ENCODE measurements at regions not wholly inside any gene's neighbourhood (a gene's known extent, or its start where the extent isn't known, plus 50 kb on each side); places are given as distances from the start of the nearest gene placed in this dataset.

DNA sequence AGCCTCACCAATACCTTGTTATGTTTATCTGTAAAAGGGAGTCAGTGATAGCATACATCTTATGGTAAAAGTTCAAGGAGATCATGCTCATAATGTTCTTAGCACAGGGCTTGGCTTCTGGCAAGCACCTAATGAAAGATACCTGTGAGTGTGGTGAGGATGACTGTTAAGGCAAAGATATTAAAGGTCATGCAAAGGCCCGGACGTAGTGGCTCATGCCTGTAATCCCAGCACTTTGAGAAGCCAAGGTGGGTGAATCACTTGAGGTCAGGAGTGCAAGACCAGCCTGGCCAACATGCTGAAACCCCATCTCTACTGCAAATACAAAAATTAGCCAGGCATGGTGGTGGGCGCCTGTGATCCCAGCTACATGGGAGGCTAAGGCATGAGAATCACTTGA is 425.9 kb upstream of the TBX3 start:
- no peaks in the 10 kb centered on the region for H3K4me1 Mint-ChIP-seq
- Histone ChIP-seq H4K20me1 (ENCODE audit: insufficient read depth, low read length) (no peaks in the 10 kb centered on the region), H3K9me3 (replicated peaks in 1 of 2; ENCODE audit: control insufficient read depth in 1 of 2, insufficient read depth in 1 of 2, low read length in 2 of 2) (no peaks in the 10 kb centered on the region), H3K27ac (ENCODE audit: low read depth in 1 of 2, low read length in 2 of 2) (no peak overlapping the region), H2AFZ (ENCODE audit: insufficient read depth, low read depth, low read length, poor library complexity, severe bottlenecking) (no peak overlapping the region), H3K4me1 (ENCODE audit: control insufficient read depth in 1 of 2, insufficient read depth in 2 of 2, low read length in 2 of 2) (no peaks in the 10 kb centered on the region), H3K27me3 (ENCODE audit: control insufficient read depth in 2 of 2, insufficient read depth in 2 of 2, low read length in 2 of 2) (no peaks in the 10 kb centered on the region), H3K79me2 (ENCODE audit: insufficient read depth, low read length) (no peaks in the 10 kb centered on the region), H3K4me2 (replicated peaks; ENCODE audit: extremely low read depth, low read length, poor library complexity, severe bottlenecking) (no peak overlapping the region), H3K36me3 (replicated peaks in 1 of 2; ENCODE audit: control insufficient read depth in 1 of 2, insufficient read depth in 2 of 2, low read length in 2 of 2) (no peaks in the 10 kb centered on the region), H3K9ac (ENCODE audit: insufficient read depth, low read length, poor library complexity, severe bottlenecking) (no peak overlapping the region), H3K4me3 (replicated peaks in 1 of 3; ENCODE audit: low read depth in 2 of 3, low read length in 3 of 3) (no peak overlapping the region)
- WGBS (ENCODE audit: insufficient coverage): 92% methylated on average over 3 of the region's 3 CpGs
- H3K27me3 Mint-ChIP-seq (ENCODE audit: low read depth in 3 of 3): peaks cover 0 to 1% (median 0%) of the 10 kb centered on the region in 3 donors
- no peak overlapping the region for H3K4me3 Mint-ChIP-seq
- no peak overlapping the region for H3K27ac Mint-ChIP-seq
- H3K36me3 Mint-ChIP-seq: no peaks in the 10 kb centered on the region
- intact Hi-C loops (cut with micrococcal nuclease): no loop called here
- DNase-seq: no peak
- TF ChIP-seq, protein P1, sequence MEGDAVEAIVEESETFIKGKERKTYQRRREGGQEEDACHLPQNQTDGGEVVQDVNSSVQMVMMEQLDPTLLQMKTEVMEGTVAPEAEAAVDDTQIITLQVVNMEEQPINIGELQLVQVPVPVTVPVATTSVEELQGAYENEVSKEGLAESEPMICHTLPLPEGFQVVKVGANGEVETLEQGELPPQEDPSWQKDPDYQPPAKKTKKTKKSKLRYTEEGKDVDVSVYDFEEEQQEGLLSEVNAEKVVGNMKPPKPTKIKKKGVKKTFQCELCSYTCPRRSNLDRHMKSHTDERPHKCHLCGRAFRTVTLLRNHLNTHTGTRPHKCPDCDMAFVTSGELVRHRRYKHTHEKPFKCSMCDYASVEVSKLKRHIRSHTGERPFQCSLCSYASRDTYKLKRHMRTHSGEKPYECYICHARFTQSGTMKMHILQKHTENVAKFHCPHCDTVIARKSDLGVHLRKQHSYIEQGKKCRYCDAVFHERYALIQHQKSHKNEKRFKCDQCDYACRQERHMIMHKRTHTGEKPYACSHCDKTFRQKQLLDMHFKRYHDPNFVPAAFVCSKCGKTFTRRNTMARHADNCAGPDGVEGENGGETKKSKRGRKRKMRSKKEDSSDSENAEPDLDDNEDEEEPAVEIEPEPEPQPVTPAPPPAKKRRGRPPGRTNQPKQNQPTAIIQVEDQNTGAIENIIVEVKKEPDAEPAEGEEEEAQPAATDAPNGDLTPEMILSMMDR (IDR thresholded peaks at IDR 0.05): no peak
- H3K9me3 Mint-ChIP-seq: peaks cover 0 to 6% (median 0%) of the 10 kb centered on the region in 7 donors

DNA sequence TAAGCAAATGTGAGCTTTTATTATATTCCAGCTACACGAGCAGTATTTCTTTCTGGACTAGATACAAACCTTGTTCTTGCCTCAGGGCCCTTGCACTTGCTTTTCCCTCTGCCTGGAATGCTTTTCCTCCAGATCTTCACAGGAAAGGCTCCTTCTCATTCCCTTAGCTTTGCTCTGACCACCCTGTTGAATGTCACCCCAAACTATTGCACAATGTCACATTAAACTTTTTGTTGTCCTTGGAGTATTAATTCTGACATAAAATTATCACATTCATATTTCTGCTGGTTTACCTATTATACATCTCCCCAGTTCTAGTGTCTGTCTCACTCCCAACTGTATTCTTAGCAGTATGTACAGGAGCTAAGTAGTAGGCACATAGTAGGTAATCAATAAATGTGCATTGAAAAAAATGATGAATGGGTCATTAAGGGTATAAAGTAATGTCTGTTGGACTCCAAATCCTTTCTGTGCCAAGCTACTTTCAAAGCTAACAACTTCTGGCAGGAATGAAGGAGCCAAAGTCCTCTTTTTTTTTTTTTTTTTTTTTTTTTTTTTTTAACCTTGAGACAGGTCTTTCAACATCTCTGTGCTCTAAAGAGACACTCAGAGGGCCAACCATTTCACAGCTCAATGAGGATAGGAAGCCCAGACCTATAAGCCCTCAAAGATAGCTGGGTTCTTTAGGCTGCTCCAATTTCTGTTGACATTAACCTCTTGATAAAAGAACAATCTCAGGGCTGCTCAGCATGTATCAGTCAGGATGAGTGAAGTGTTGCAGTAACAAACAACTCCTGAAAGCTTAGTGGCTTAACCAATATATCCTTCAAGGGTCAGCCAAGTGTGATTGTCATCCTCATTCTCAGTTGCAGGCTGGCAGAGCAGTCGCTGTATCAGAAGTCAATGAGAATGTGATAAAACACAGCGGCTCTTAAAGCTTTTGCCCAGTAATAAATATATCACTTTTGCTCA is 424.4 kb upstream of the TBX3 start:
- peaks cover 3 to 6% (median 4%) of the 10 kb centered on the region in 3 donors for H3K27me3 Mint-ChIP-seq (ENCODE audit: low read depth in 3 of 3)
- no CpG with 5 or more reads among the region's 3 CpGs for WGBS (ENCODE audit: insufficient coverage)
- no peaks in the 10 kb centered on the region for H3K9me3 ChIP-seq (replicated peaks in 1 of 2; ENCODE audit: control insufficient read depth in 1 of 2, insufficient read depth in 1 of 2, low read length in 2 of 2)
- H3K27ac ChIP-seq (ENCODE audit: low read depth in 1 of 2, low read length in 2 of 2): no peak overlapping the region
- no peak overlapping the region for H3K4me3 ChIP-seq (replicated peaks in 1 of 3; ENCODE audit: low read depth in 2 of 3, low read length in 3 of 3)
- H2AFZ ChIP-seq (ENCODE audit: insufficient read depth, low read depth, low read length, poor library complexity, severe bottlenecking): no peak overlapping the region
- no peaks in the 10 kb centered on the region for H3K4me1 ChIP-seq (ENCODE audit: control insufficient read depth in 1 of 2, insufficient read depth in 2 of 2, low read length in 2 of 2)
- no peak overlapping the region for H3K27ac Mint-ChIP-seq
- TF ChIP-seq, protein P1 (IDR thresholded peaks at IDR 0.05): no peak
- peaks cover 0 to 7% (median 1%) of the 10 kb centered on the region in 7 donors for H3K9me3 Mint-ChIP-seq
- no peak overlapping the region for H3K4me2 ChIP-seq (replicated peaks; ENCODE audit: extremely low read depth, low read length, poor library complexity, severe bottlenecking)
- H4K20me1 ChIP-seq (ENCODE audit: insufficient read depth, low read length): no peaks in the 10 kb centered on the region
- no peaks in the 10 kb centered on the region for H3K4me1 Mint-ChIP-seq
- no peak overlapping the region for H3K4me3 Mint-ChIP-seq
- no peak overlapping the region for H3K9ac ChIP-seq (ENCODE audit: insufficient read depth, low read length, poor library complexity, severe bottlenecking)
- DNase-seq: no peak
- no peaks in the 10 kb centered on the region for H3K79me2 ChIP-seq (ENCODE audit: insufficient read depth, low read length)
- intact Hi-C loops (cut with micrococcal nuclease): no loop called here
- no peaks in the 10 kb centered on the region for H3K36me3 ChIP-seq (replicated peaks in 1 of 2; ENCODE audit: control insufficient read depth in 1 of 2, insufficient read depth in 2 of 2, low read length in 2 of 2)
- no peaks in the 10 kb centered on the region for H3K36me3 Mint-ChIP-seq
- no peaks in the 10 kb centered on the region for H3K27me3 ChIP-seq (ENCODE audit: control insufficient read depth in 2 of 2, insufficient read depth in 2 of 2, low read length in 2 of 2)
